GM18502 (cell line): ENCODE measurements at regions not wholly inside any gene's neighbourhood (a gene's known extent, or its start where the extent isn't known, plus 50 kb on each side); places are given as distances from the start of the nearest gene placed in this dataset.
"Not testable (repeated sequence)": the region's sequence is repeated elsewhere in the genome, so short reads cannot be mapped to it uniquely, and the experiment has no call there.

Source experiments
- ATAC-seq: cut with Tn5 transposase; IDR thresholded peaks from one replicate; pipeline ENCODE4 v1.9.1; 2021; ENCODE audit warnings: mild to moderate bottlenecking; ENCODE audit not compliant: unreplicated experiment, poor library complexity

- no peak for ATAC-seq
These were observed 508.3 kb upstream of the ARID1B start for GRCh38 chr6:156268849-156269248.

- no peak for ATAC-seq
These were observed 515.2 kb upstream of the ARID1B start for GRCh38 chr6:156262014-156262413.

GRCh38 chr6:156260815-156261214 lies 516.4 kb upstream of the ARID1B start:
- no peak for ATAC-seq

GRCh38 chr6:156258981-156259380 lies 518.2 kb upstream of the ARID1B start:
- no peak for ATAC-seq

- ATAC-seq: no peak
These were observed 521.0 kb upstream of the ARID1B start for GRCh38 chr6:156256161-156256560.

GRCh38 chr6:156254240-156254639 lies 522.9 kb upstream of the ARID1B start:
- ATAC-seq: no peak

GRCh38 chr6:156250593-156250992 lies 526.6 kb upstream of the ARID1B start:
- no peak for ATAC-seq

- ATAC-seq: no peak
These were observed 535.0 kb upstream of the ARID1B start for GRCh38 chr6:156242206-156242605.

- ATAC-seq: no peak
These were observed 546.0 kb upstream of the ARID1B start for GRCh38 chr6:156231026-156231765.

- ATAC-seq: no peak
These were observed 557.2 kb upstream of the ARID1B start for GRCh38 chr6:156219973-156220372.

GRCh38 chr6:156205678-156206077 lies 571.5 kb upstream of the ARID1B start:
- ATAC-seq: no peak

GRCh38 chr6:156199182-156199581 lies 578.0 kb upstream of the ARID1B start:
- no peak for ATAC-seq

- ATAC-seq: no peak
These were observed 579.7 kb upstream of the ARID1B start for GRCh38 chr6:156197513-156197912.

GRCh38 chr6:156194981-156195380 lies 582.2 kb upstream of the ARID1B start:
- no peak for ATAC-seq

- no peak for ATAC-seq
These were observed 583.8 kb upstream of the ARID1B start for GRCh38 chr6:156193381-156193780.

- no peak for ATAC-seq
These were observed 585.3 kb upstream of the ARID1B start for GRCh38 chr6:156191895-156192294.

GRCh38 chr6:156191390-156191789 lies 585.8 kb upstream of the ARID1B start:
- ATAC-seq: not testable (repeated sequence)

- ATAC-seq: no peak
These were observed 586.9 kb upstream of the ARID1B start for GRCh38 chr6:156190270-156190669.

- ATAC-seq: no peak
These were observed 587.5 kb upstream of the ARID1B start for GRCh38 chr6:156189714-156190113.

- ATAC-seq: no peak
These were observed 588.0 kb upstream of the ARID1B start for GRCh38 chr6:156189195-156189594.

- ATAC-seq: no peak
These were observed 592.1 kb upstream of the ARID1B start for GRCh38 chr6:156185113-156185512.

GRCh38 chr6:156183678-156184077 lies 593.5 kb upstream of the ARID1B start:
- ATAC-seq: no peak
